H1 (cell line): ENCODE measurements at regions not wholly inside any gene's neighbourhood (a gene's known extent, or its start where the extent isn't known, plus 50 kb on each side); places are given as distances from the start of the nearest gene placed in this dataset.

ENCODE experiments used
- CTCF ChIA-PET: fragments of 300-600 bp; sonication (Branson Sonifier 250); formaldehyde crosslinking; loops from one replicate; lab custom pipeline; 2021; ENCODE audit not compliant: partially characterized antibody; lab: Charles Lee
- POLR2A ChIA-PET: fragments of 300-600 bp; sonication (Branson Sonifier 250); formaldehyde crosslinking; loops from one replicate; lab custom pipeline; 2021; ENCODE audit warnings: inconsistent platforms; ENCODE audit not compliant: partially characterized antibody; lab: Charles Lee
- DNase-seq, 2 experiments: peaks; one replicate each; pipeline versions ENCODE4 v3.0.0 to v3.0.0-alpha.2; 2010 to 2022; ENCODE audit warnings: low spot score in 2 of 2, low read depth in 1 of 2, mixed read lengths in 1 of 2
- FAIRE-seq: peaks from 2 replicates; lab custom pipeline; 2011; peaks lifted over from hg19 to GRCh38; lab: Jason Lieb, UNC
- H2AFZ ChIP-seq: 2 replicates; pipeline ENCODE4 v1.8.1; 2012; ENCODE audit warnings: low read length, inconsistent platforms
- H2AK5ac ChIP-seq: 2 replicates; pipeline ENCODE4 v1.6.1; 2013; ENCODE audit warnings: low read depth, low read length
- H2BK120ac ChIP-seq: replicated peaks from 2 replicates; pipeline ENCODE3; 2013; ENCODE audit warnings: low read depth, low read length, inconsistent platforms
- H2BK12ac ChIP-seq: 2 replicates; pipeline ENCODE4 v1.6.1; 2013; ENCODE audit warnings: low read depth, low read length
- H2BK15ac ChIP-seq: 2 replicates; pipeline ENCODE4 v1.6.1; 2013; ENCODE audit warnings: low read length
- H2BK20ac ChIP-seq: 2 replicates; pipeline ENCODE4 v1.6.1; 2013; ENCODE audit warnings: low read length
- H2BK5ac ChIP-seq: 2 replicates; pipeline ENCODE4 v1.6.1; 2013; ENCODE audit warnings: low read depth, low read length
- H3K14ac ChIP-seq: 2 replicates; pipeline ENCODE4 v1.6.1; 2013; ENCODE audit warnings: inconsistent platforms; ENCODE audit not compliant: insufficient read length
- H3K18ac ChIP-seq: 2 replicates; pipeline ENCODE4 v1.6.1; 2013; ENCODE audit warnings: low read length; ENCODE audit errors: extremely low read depth
- H3K23ac ChIP-seq: 2 replicates; pipeline ENCODE4 v1.6.1; 2013; ENCODE audit warnings: inconsistent platforms; ENCODE audit not compliant: insufficient read length
- H3K23me2 ChIP-seq: 2 replicates; pipeline ENCODE4 v1.6.1; 2013; ENCODE audit warnings: low read depth, low read length
- H3K27ac ChIP-seq: 2 replicates; pipeline ENCODE4 v1.6.1; 2011; ENCODE audit warnings: low read depth, low read length, inconsistent platforms
- H3K27me3 ChIP-seq, 4 experiments: replicated peaks in 1 of 4; 1 replicate in 1 of 4; 2 replicates in 3 of 4; pipeline versions ENCODE4 v1.6.1 to v1.8.1; 2011 to 2013; ENCODE audit warnings: low read length in 3 of 4, mild to moderate bottlenecking in 3 of 4, inconsistent platforms in 2 of 4, mixed read lengths in 2 of 4, moderate library complexity in 1 of 4; ENCODE audit not compliant: control insufficient read depth in 3 of 4, insufficient read depth in 3 of 4; ENCODE audit errors: extremely low read depth in 1 of 4
- H3K36me3 ChIP-seq, 4 experiments: 2 replicates each; pipeline versions ENCODE4 v1.6.1 to v1.8.1; 2011 to 2013; ENCODE audit warnings: mild to moderate bottlenecking in 4 of 4, low read length in 3 of 4, moderate library complexity in 2 of 4, control low read depth in 1 of 4, inconsistent platforms in 1 of 4; ENCODE audit not compliant: insufficient read depth in 4 of 4, control insufficient read depth in 2 of 4
- H3K4ac ChIP-seq: replicated peaks from 2 replicates; pipeline ENCODE3; 2013; ENCODE audit warnings: low read length, low read depth, mixed read lengths, inconsistent platforms; ENCODE audit not compliant: insufficient read length
- H3K4me1 ChIP-seq, 4 experiments: replicated peaks in 1 of 4; 1 replicate in 1 of 4; 2 replicates in 3 of 4; pipeline versions ENCODE4 v1.6.1 to v1.8.1; 2011 to 2013; ENCODE audit warnings: low read length in 3 of 4, inconsistent platforms in 2 of 4, mixed read lengths in 1 of 4; ENCODE audit not compliant: insufficient read depth in 4 of 4, control insufficient read depth in 3 of 4
- H3K4me2 ChIP-seq, 2 experiments: 2 replicates each; pipeline versions ENCODE4 v1.6.1 to v1.8.1; 2011 to 2013; ENCODE audit warnings: low read depth in 2 of 2, low read length in 2 of 2, control low read depth in 1 of 2, inconsistent platforms in 1 of 2, mild to moderate bottlenecking in 1 of 2; ENCODE audit not compliant: insufficient read depth in 1 of 2
- H3K4me3 ChIP-seq, 4 experiments: fragments of 200-600, 300-600 bp in 1 of 4; sonication (generic), shearing (Covaris generic), sonication (Bioruptor Twin) in 1 of 4; 2 replicates each; pipeline versions ENCODE4 v1.5.1 to v1.8.1; 2011 to 2016; ENCODE audit warnings: low read length in 4 of 4, low read depth in 3 of 4, control low read depth in 2 of 4, inconsistent platforms in 2 of 4, mild to moderate bottlenecking in 2 of 4, mixed read lengths in 1 of 4, moderate library complexity in 1 of 4; ENCODE audit not compliant: insufficient read depth in 2 of 4; ENCODE audit errors: extremely low read depth in 1 of 4
- H3K56ac ChIP-seq: replicated peaks from 2 replicates; pipeline ENCODE3; 2013; ENCODE audit warnings: low read depth, mild to moderate bottlenecking, mixed read lengths, low read length, inconsistent platforms; ENCODE audit not compliant: insufficient read length
- H3K79me1 ChIP-seq: 2 replicates; pipeline ENCODE4 v1.6.1; 2013; ENCODE audit warnings: low read depth, low read length, control low read depth
- H3K79me2 ChIP-seq, 2 experiments: 2 replicates each; pipeline versions ENCODE4 v1.6.1 to v1.8.1; 2012 to 2013; ENCODE audit warnings: low read length in 2 of 2, mild to moderate bottlenecking in 2 of 2, inconsistent platforms in 1 of 2; ENCODE audit not compliant: insufficient read depth in 2 of 2, control insufficient read depth in 1 of 2
- H3K9ac ChIP-seq, 4 experiments: replicated peaks in 1 of 4; 1 replicate in 1 of 4; 2 replicates in 3 of 4; pipeline versions ENCODE4 v1.6.1 to v1.8.1; 2011 to 2013; ENCODE audit warnings: low read depth in 3 of 4, low read length in 3 of 4, control low read depth in 2 of 4, mild to moderate bottlenecking in 2 of 4, moderate library complexity in 2 of 4, inconsistent platforms in 1 of 4; ENCODE audit errors: extremely low read depth in 1 of 4
- H3K9me3 ChIP-seq, 2 experiments: 2 replicates each; pipeline versions ENCODE4 v1.6.1 to v1.8.1; 2012 to 2013; ENCODE audit warnings: mild to moderate bottlenecking in 2 of 2, moderate library complexity in 2 of 2, control low read depth in 1 of 2, inconsistent platforms in 1 of 2, low read depth in 1 of 2, low read length in 1 of 2, mixed read lengths in 1 of 2; ENCODE audit not compliant: insufficient read depth in 2 of 2
- H4K20me1 ChIP-seq, 2 experiments: replicated peaks in 1 of 2; 2 replicates each; pipeline versions ENCODE3 to v1.8.1; 2011 to 2013; ENCODE audit warnings: inconsistent platforms in 2 of 2, low read length in 2 of 2, mild to moderate bottlenecking in 1 of 2; ENCODE audit not compliant: insufficient read depth in 2 of 2, control insufficient read depth in 1 of 2
- H4K5ac ChIP-seq: 2 replicates; pipeline ENCODE4 v1.6.1; 2013; ENCODE audit warnings: low read length, low read depth, mixed read lengths, inconsistent platforms; ENCODE audit not compliant: insufficient read length
- H4K8ac ChIP-seq: 2 replicates; pipeline ENCODE4 v1.8.0; 2013; ENCODE audit warnings: mild to moderate bottlenecking, moderate library complexity, low read length, inconsistent platforms; ENCODE audit not compliant: insufficient read depth; ENCODE audit errors: extremely low read depth
- H4K91ac ChIP-seq: replicated peaks from 2 replicates; pipeline ENCODE3; 2013; ENCODE audit warnings: low read length, mixed read lengths, inconsistent platforms; ENCODE audit not compliant: insufficient read length
- BACH1 ChIP-seq: IDR thresholded peaks from 2 replicates; pipeline ENCODE4 v1.6.1; 2012; ENCODE audit warnings: low read length, improper control_type of control experiment
- KDM5A ChIP-seq: fragments of 200-600 bp; IDR thresholded peaks from 2 replicates; pipeline ENCODE4 v1.7.1; 2012; ENCODE audit warnings: mild to moderate bottlenecking, low read length, inconsistent platforms, mixed read lengths
- NANOG ChIP-seq: IDR thresholded peaks from 2 replicates; pipeline ENCODE4 v1.6.1; 2011; ENCODE audit warnings: low read length, low read depth, mild to moderate bottlenecking, inconsistent platforms; ENCODE audit not compliant: insufficient read depth, poor library complexity, severe bottlenecking
- SIRT6 ChIP-seq: IDR thresholded peaks from one replicate; pipeline ENCODE4 v1.7.1; 2012; ENCODE audit warnings: low read length, inconsistent platforms
- TAF7 ChIP-seq: optimal IDR thresholded peaks from 2 replicates; pipeline ENCODE3; 2011; ENCODE audit warnings: low read depth, mild to moderate bottlenecking, inconsistent platforms, low read length, moderate library complexity, borderline replicate concordance
- TBP ChIP-seq: IDR thresholded peaks from 2 replicates; pipeline ENCODE4 v1.6.1; 2011; ENCODE audit warnings: low read depth, low read length, improper control_type of control experiment
- WGBS, 2 experiments: shearing (Covaris generic) in 1 of 2; methylation state at CpG; one replicate each; pipeline versions ENCODE4 v1.1.6 to v1.1.7; 2013 to 2015; ENCODE audit warnings: low lambda C conversion rate in 2 of 2, mixed read lengths in 2 of 2, inconsistent platforms in 1 of 2, low coverage in 1 of 2, missing lambda C conversion rate in 1 of 2; ENCODE audit not compliant: insufficient replicate concordance in 2 of 2, insufficient coverage in 1 of 2, insufficient read length in 1 of 2; ENCODE audit errors: extremely low coverage in 1 of 2, missing lambda C conversion rate in 1 of 2; 5-methylcytosine and 5-hydroxymethylcytosine counted together
- TF ChIP-seq, protein P1 (sequence below): IDR thresholded peaks from 2 replicates; pipeline ENCODE4 v1.6.1; 2011; ENCODE audit warnings: low read depth, mild to moderate bottlenecking, low read length; ENCODE audit not compliant: insufficient read depth
- TF ChIP-seq, protein P2 (sequence below), 3 experiments: IDR thresholded peaks; 1 replicate in 2 of 3; 2 replicates in 1 of 3; pipeline versions ENCODE4 v1.5.1 to v1.6.1; 2011; ENCODE audit warnings: low read length in 3 of 3, mild to moderate bottlenecking in 3 of 3, inconsistent platforms in 2 of 3, low read depth in 1 of 3, moderate library complexity in 1 of 3; ENCODE audit not compliant: insufficient read depth in 1 of 3; ENCODE audit errors: control extremely low read depth in 1 of 3
- TF ChIP-seq, protein P3 (sequence below): IDR thresholded peaks from 2 replicates; pipeline ENCODE4 v1.6.1; 2012; ENCODE audit warnings: low read length, inconsistent platforms

DNA sequence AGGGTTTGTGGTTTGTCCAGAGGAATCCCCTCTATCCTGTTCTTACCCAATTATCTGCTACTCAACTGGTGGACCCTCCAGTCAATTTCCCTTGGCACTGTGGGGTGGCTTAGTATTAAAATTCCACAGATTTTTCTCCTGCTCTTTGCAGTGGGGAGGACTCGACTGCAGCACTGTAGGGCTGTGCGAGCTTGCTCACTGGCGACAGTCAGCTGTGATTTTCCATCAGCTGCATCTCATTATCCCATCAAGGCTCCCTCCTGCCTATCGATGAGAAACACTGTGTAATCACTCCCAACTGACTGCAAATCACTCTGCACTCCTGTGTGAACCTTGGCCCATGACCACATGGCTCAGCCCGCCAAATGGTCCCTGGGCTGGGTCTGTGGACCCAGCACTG is 90.5 kb upstream of the MAF start:
- no peak overlapping the region for H2BK20ac ChIP-seq
- no peak overlapping the region for H3K23ac ChIP-seq
- no peak overlapping the region for H3K18ac ChIP-seq
- ChIA-PET POLR2A (no interaction called here), CTCF (interaction anchor here (1.2 kb wide), 1 partner anchor 40 kb away, joined by 3 read pairs; no protein-coding TSS in a partner anchor)
- no peak overlapping the region for H2AFZ ChIP-seq
- no peak overlapping the region for H3K4me3 ChIP-seq
- H3K36me3 ChIP-seq: no peaks in the 10 kb centered on the region
- WGBS, 2 experiments: 90% methylated on average over 5 of the region's 5 CpGs; no CpG with 5 or more reads in 1 of the 2 experiments
- no peaks in the 10 kb centered on the region for H3K4me1 ChIP-seq
- no peak overlapping the region for H4K8ac ChIP-seq
- H3K4ac ChIP-seq: no peak overlapping the region
- no peak overlapping the region for H3K27ac ChIP-seq
- no peak overlapping the region for H4K5ac ChIP-seq
- no peak overlapping the region for H2BK15ac ChIP-seq
- H3K79me1 ChIP-seq: no peaks in the 10 kb centered on the region
- TF ChIP-seq NANOG: no peak
- no peak for TF ChIP-seq SIRT6
- TF ChIP-seq, protein P1, sequence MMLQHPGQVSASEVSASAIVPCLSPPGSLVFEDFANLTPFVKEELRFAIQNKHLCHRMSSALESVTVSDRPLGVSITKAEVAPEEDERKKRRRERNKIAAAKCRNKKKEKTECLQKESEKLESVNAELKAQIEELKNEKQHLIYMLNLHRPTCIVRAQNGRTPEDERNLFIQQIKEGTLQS: no peak
- no peak for TF ChIP-seq KDM5A
- TF ChIP-seq, protein P2, sequence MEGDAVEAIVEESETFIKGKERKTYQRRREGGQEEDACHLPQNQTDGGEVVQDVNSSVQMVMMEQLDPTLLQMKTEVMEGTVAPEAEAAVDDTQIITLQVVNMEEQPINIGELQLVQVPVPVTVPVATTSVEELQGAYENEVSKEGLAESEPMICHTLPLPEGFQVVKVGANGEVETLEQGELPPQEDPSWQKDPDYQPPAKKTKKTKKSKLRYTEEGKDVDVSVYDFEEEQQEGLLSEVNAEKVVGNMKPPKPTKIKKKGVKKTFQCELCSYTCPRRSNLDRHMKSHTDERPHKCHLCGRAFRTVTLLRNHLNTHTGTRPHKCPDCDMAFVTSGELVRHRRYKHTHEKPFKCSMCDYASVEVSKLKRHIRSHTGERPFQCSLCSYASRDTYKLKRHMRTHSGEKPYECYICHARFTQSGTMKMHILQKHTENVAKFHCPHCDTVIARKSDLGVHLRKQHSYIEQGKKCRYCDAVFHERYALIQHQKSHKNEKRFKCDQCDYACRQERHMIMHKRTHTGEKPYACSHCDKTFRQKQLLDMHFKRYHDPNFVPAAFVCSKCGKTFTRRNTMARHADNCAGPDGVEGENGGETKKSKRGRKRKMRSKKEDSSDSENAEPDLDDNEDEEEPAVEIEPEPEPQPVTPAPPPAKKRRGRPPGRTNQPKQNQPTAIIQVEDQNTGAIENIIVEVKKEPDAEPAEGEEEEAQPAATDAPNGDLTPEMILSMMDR (IDR thresholded peaks at IDR 0.05; ENCODE audit: control extremely low read depth in 1 of 3, insufficient read depth in 1 of 3, low read depth in 1 of 3, low read length in 3 of 3): no peak
- TF ChIP-seq BACH1: no peak
- TF ChIP-seq, protein P3, sequence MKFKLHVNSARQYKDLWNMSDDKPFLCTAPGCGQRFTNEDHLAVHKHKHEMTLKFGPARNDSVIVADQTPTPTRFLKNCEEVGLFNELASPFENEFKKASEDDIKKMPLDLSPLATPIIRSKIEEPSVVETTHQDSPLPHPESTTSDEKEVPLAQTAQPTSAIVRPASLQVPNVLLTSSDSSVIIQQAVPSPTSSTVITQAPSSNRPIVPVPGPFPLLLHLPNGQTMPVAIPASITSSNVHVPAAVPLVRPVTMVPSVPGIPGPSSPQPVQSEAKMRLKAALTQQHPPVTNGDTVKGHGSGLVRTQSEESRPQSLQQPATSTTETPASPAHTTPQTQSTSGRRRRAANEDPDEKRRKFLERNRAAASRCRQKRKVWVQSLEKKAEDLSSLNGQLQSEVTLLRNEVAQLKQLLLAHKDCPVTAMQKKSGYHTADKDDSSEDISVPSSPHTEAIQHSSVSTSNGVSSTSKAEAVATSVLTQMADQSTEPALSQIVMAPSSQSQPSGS: no peak
- TF ChIP-seq TAF7: no peak
- no peak for TF ChIP-seq TBP
- TF ChIP-seq, all 59 proteins: peak for 0
- Histone ChIP-seq H3K23me2 (no peaks in the 10 kb centered on the region), H2BK120ac (no peak overlapping the region), H2BK5ac (no peak overlapping the region), H3K9ac (no peak overlapping the region), H3K27me3 (no peaks in the 10 kb centered on the region; a peak in 1 of 7 replicates), H4K20me1 (no peaks in the 10 kb centered on the region), H3K14ac (no peak overlapping the region), H2AK5ac (no peak overlapping the region), H3K79me2 (no peaks in the 10 kb centered on the region), H2BK12ac (no peak overlapping the region), H3K9me3 (0 out of 4 replicates have a peak, but pooled peaks cover 0 to 3% of the 10 kb centered on the region in 2 experiments), H3K56ac (no peak overlapping the region), H3K4me2 (no peak overlapping the region), H4K91ac (no peak overlapping the region)
- DNase-seq (no peak), FAIRE-seq (no peak)
